NCI-H460 (cell line): ENCODE measurements at regions not wholly inside any gene's neighbourhood (a gene's known extent, or its start where the extent isn't known, plus 50 kb on each side); places are given as distances from the start of the nearest gene placed in this dataset.
"Not testable (repeated sequence)": the region's sequence is repeated elsewhere in the genome, so short reads cannot be mapped to it uniquely, and the experiment has no call there.

Experiments used
- DNase-seq: peaks from one replicate; pipeline ENCODE4 v3.0.0-alpha.2; 2016; ENCODE audit warnings: low read depth; ENCODE audit errors: extremely low read depth

GRCh38 chr2:23019476-23019875 lies 365.5 kb upstream of the KLHL29 start:
- no peak for DNase-seq

GRCh38 chr2:23020659-23021058 lies 364.3 kb upstream of the KLHL29 start:
- DNase-seq = no peak

- DNase-seq = no peak
Observed at GRCh38 chr2:23021311-23022120, 363.5 kb upstream of the KLHL29 start.

- no peak for DNase-seq
Observed at GRCh38 chr2:23023722-23024121, 361.3 kb upstream of the KLHL29 start.

GRCh38 chr2:23026671-23027070 lies 358.3 kb upstream of the KLHL29 start:
- no peak for DNase-seq

- DNase-seq = no peak
Observed at GRCh38 chr2:23027396-23027795, 357.6 kb upstream of the KLHL29 start.

GRCh38 chr2:23028106-23028505 lies 356.9 kb upstream of the KLHL29 start:
- DNase-seq = no peak

- no peak for DNase-seq
Observed at GRCh38 chr2:23029111-23029510, 355.9 kb upstream of the KLHL29 start.

GRCh38 chr2:23029951-23030350 lies 355.0 kb upstream of the KLHL29 start:
- DNase-seq = no peak

- no peak for DNase-seq
Observed at GRCh38 chr2:23034996-23035395, 350.0 kb upstream of the KLHL29 start.

- no peak for DNase-seq
Observed at GRCh38 chr2:23036629-23037028, 348.4 kb upstream of the KLHL29 start.

GRCh38 chr2:23037596-23037995 lies 347.4 kb upstream of the KLHL29 start:
- DNase-seq = no peak

- DNase-seq = no peak
Observed at GRCh38 chr2:23041443-23041842, 343.5 kb upstream of the KLHL29 start.

GRCh38 chr2:23042216-23042906 lies 342.6 kb upstream of the KLHL29 start:
- no peak for DNase-seq

GRCh38 chr2:23050388-23050787 lies 334.6 kb upstream of the KLHL29 start:
- DNase-seq = no peak

- DNase-seq = no peak
Observed at GRCh38 chr2:23053601-23054000, 331.4 kb upstream of the KLHL29 start.

GRCh38 chr2:23055251-23055650 lies 329.7 kb upstream of the KLHL29 start:
- DNase-seq = no peak

GRCh38 chr2:23056846-23057245 lies 328.1 kb upstream of the KLHL29 start:
- not testable (repeated sequence) for DNase-seq

- DNase-seq = no peak
Observed at GRCh38 chr2:23058435-23058834, 326.5 kb upstream of the KLHL29 start.

- no peak for DNase-seq
Observed at GRCh38 chr2:23065210-23065609, 319.8 kb upstream of the KLHL29 start.

- no peak for DNase-seq
Observed at GRCh38 chr2:23065936-23066335, 319.0 kb upstream of the KLHL29 start.

GRCh38 chr2:23066686-23067085 lies 318.3 kb upstream of the KLHL29 start:
- no peak for DNase-seq
